DOHH2 (cell line): ENCODE measurements at regions not wholly inside any gene's neighbourhood (a gene's known extent, or its start where the extent isn't known, plus 50 kb on each side); places are given as distances from the start of the nearest gene placed in this dataset.

Experiments used
- H3F3A ChIP-seq: fragments of 200-600 bp; sonication (generic), shearing (Covaris generic); 2 replicates; pipeline ENCODE4 v1.6.0; 2016; ENCODE audit warnings: antibody characterized with exemption, mild to moderate bottlenecking; ENCODE audit not compliant: control insufficient read depth, insufficient read depth
- H3K27ac ChIP-seq: fragments of 200-600 bp; sonication (generic); 2 replicates; pipeline ENCODE4 v1.5.1; 2014; ENCODE audit warnings: low read depth, mild to moderate bottlenecking, low read length, moderate library complexity
- H3K27me3 ChIP-seq: fragments of 200-600 bp; sonication (generic); 2 replicates; pipeline ENCODE4 v1.6.1; 2014; ENCODE audit warnings: mild to moderate bottlenecking, low read length, mixed read lengths; ENCODE audit not compliant: control insufficient read depth
- H3K36me3 ChIP-seq: fragments of 200-600 bp; sonication (generic); 2 replicates; pipeline ENCODE4 v1.6.1; 2014; ENCODE audit warnings: mild to moderate bottlenecking, low read length, moderate library complexity, mixed read lengths; ENCODE audit not compliant: control insufficient read depth
- H3K4me1 ChIP-seq: fragments of 200-600 bp; sonication (generic); 2 replicates; pipeline ENCODE4 v1.6.1; 2014; ENCODE audit warnings: mild to moderate bottlenecking, low read length, mixed read lengths; ENCODE audit not compliant: control insufficient read depth
- H3K4me2 ChIP-seq: fragments of 200-600 bp; sonication (generic); 2 replicates; pipeline ENCODE4 v1.6.0; 2014; ENCODE audit warnings: mild to moderate bottlenecking, low read length, moderate library complexity
- H3K4me3 ChIP-seq: fragments of 200-600 bp; sonication (generic); 2 replicates; pipeline ENCODE4 v1.5.1; 2014; ENCODE audit warnings: mild to moderate bottlenecking, low read length, mixed read lengths
- H3K79me2 ChIP-seq: fragments of 200-600 bp; sonication (generic); 2 replicates; pipeline ENCODE4 v1.6.1; 2014; ENCODE audit warnings: mild to moderate bottlenecking, low read length, mixed read lengths; ENCODE audit not compliant: control insufficient read depth
- H3K9me2 ChIP-seq: fragments of 200-600 bp; sonication (generic); replicated peaks from 2 replicates; pipeline ENCODE4 v1.6.1; 2014; ENCODE audit warnings: mild to moderate bottlenecking, low read length, mixed read lengths; ENCODE audit not compliant: control insufficient read depth
- H3K9me3 ChIP-seq: fragments of 200-600 bp; sonication (generic); 2 replicates; pipeline ENCODE4 v1.6.1; 2014; ENCODE audit warnings: antibody characterized with exemption, low read length, mixed read lengths; ENCODE audit not compliant: control insufficient read depth, insufficient read depth
- H4K20me1 ChIP-seq: fragments of 200-600 bp; sonication (generic); 2 replicates; pipeline ENCODE4 v1.6.0; 2014; ENCODE audit warnings: low read depth, mild to moderate bottlenecking, antibody characterized with exemption, low read length, moderate library complexity; ENCODE audit not compliant: control insufficient read depth, insufficient read depth
- CTCF ChIP-seq: fragments of 200-600 bp; sonication (generic); IDR thresholded peaks from one replicate; pipeline ENCODE4 v1.5.1; 2014; ENCODE audit warnings: antibody characterized with exemption, mild to moderate bottlenecking, low read depth, low read length; ENCODE audit not compliant: poor library complexity, severe bottlenecking
- EZH2phosphoT487 ChIP-seq: fragments of 200-600 bp; sonication (generic); IDR thresholded peaks from 2 replicates; pipeline ENCODE4 v1.6.1; 2017; ENCODE audit warnings: borderline replicate concordance, mild to moderate bottlenecking, antibody characterized with exemption, low read length, moderate library complexity, mixed read lengths

GRCh38 chr2:207356567-207356966 is 173.2 kb upstream of the CREB1 start:
- Histone ChIP-seq H3K9me3 (no peaks in the 10 kb centered on the region), H3F3A (no peaks in the 10 kb centered on the region), H4K20me1 (no peaks in the 10 kb centered on the region), H3K79me2 (no peaks in the 10 kb centered on the region), H3K4me1 (no peaks in the 10 kb centered on the region), H3K36me3 (no peaks in the 10 kb centered on the region), H3K27ac (no peak overlapping the region), H3K9me2 (no peaks in the 10 kb centered on the region), H3K4me3 (no peak overlapping the region), H3K27me3 (peaks cover 6% of the 10 kb centered on the region), H3K4me2 (no peak overlapping the region)
- TF ChIP-seq EZH2phosphoT487 (no peak), CTCF (no peak)

DNA sequence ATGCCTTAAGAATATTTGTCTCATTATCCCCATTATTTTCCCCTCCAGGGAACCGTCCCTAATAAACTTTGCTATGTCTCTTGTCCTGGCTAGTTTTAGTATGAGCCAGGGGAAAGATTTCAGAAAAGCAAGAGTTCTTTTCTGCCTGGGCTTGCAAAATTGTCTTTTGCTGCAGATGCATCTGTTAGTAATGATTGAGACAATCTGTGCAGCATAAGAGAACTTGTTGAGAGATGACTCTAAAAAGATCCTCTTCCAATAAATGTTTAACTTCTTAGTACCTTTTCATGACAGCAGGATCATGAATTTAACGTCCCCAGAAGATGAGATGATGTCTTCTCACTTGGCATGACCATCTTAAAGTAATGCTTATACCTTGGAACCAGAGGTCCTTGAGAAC is 172.5 kb upstream of the CREB1 start:
- H3K36me3 ChIP-seq, result no peaks in the 10 kb centered on the region
- H3K27ac ChIP-seq, result no peak overlapping the region
- H3K27me3 ChIP-seq, result peaks cover 6% of the 10 kb centered on the region
- H3K4me2 ChIP-seq, result no peak overlapping the region
- TF ChIP-seq EZH2phosphoT487 (no peak), CTCF (no peak)
- no peaks in the 10 kb centered on the region for H3K9me3 ChIP-seq
- H3F3A ChIP-seq, result no peaks in the 10 kb centered on the region
- H3K4me3 ChIP-seq, result no peak overlapping the region
- H4K20me1 ChIP-seq, result no peaks in the 10 kb centered on the region
- H3K9me2 ChIP-seq, result no peaks in the 10 kb centered on the region
- H3K4me1 ChIP-seq, result no peaks in the 10 kb centered on the region
- H3K79me2 ChIP-seq, result no peaks in the 10 kb centered on the region

- H3K4me1 ChIP-seq, result no peaks in the 10 kb centered on the region
- H3K9me2 ChIP-seq, result no peaks in the 10 kb centered on the region
- H3K9me3 ChIP-seq, result no peaks in the 10 kb centered on the region
- H3K4me2 ChIP-seq, result no peak overlapping the region
- no peak overlapping the region for H3K27ac ChIP-seq
- no peak overlapping the region for H3K4me3 ChIP-seq
- no peaks in the 10 kb centered on the region for H4K20me1 ChIP-seq
- no peaks in the 10 kb centered on the region for H3K27me3 ChIP-seq
- TF ChIP-seq EZH2phosphoT487 (no peak), CTCF (no peak)
- no peaks in the 10 kb centered on the region for H3K36me3 ChIP-seq
- H3F3A ChIP-seq, result no peaks in the 10 kb centered on the region
- no peaks in the 10 kb centered on the region for H3K79me2 ChIP-seq
Measured at GRCh38 chr2:207362716-207363115, 167.0 kb upstream of the CREB1 start.

DNA sequence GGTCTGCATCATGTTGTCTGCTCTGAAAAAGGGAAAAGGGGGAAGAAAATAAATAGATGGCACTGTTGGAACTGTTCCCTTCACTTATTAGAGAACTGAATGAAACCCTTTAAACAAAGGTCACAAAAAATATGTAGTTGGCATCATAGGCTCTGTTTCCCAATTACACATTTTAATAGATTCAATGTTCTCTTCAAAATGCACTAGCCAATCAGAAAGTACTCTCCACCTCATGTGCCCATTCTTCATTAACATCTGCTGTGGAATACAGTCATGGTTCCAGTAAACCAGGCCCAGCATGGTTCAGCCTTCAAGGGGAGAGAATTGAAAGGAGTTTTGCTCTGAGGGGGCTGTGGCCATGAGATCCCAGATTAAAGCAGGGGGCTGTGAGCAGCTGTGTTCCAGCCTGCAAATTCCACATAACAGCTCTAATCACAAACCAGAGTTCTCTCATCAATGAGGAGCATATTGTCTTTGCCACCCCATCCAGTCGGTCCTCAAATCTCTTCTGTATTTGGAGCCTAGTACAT is 165.9 kb upstream of the CREB1 start:
- no peaks in the 10 kb centered on the region for H3K9me3 ChIP-seq
- H3K36me3 ChIP-seq, result no peaks in the 10 kb centered on the region
- no peaks in the 10 kb centered on the region for H3K79me2 ChIP-seq
- H3K9me2 ChIP-seq, result no peaks in the 10 kb centered on the region
- no peaks in the 10 kb centered on the region for H3K27me3 ChIP-seq
- no peak overlapping the region for H3K4me3 ChIP-seq
- TF ChIP-seq EZH2phosphoT487 (no peak), CTCF (no peak)
- H3F3A ChIP-seq, result no peaks in the 10 kb centered on the region
- H3K27ac ChIP-seq, result no peak overlapping the region
- no peaks in the 10 kb centered on the region for H4K20me1 ChIP-seq
- no peaks in the 10 kb centered on the region for H3K4me1 ChIP-seq
- H3K4me2 ChIP-seq, result no peak overlapping the region
